ENCODE measurements at regions not wholly inside any gene's neighbourhood (a gene's known extent, or its start where the extent isn't known, plus 50 kb on each side); places are given as distances from the start of the nearest gene placed in this dataset.

GRCh38 chr18:55166260-55166598, 207.0 kb upstream of the CCDC68 start:
- no peak for DNase-seq

GRCh38 chr18:55163550-55163949, 204.3 kb upstream of the CCDC68 start:
- no peak for DNase-seq

GRCh38 chr18:55161916-55162315, 202.7 kb upstream of the CCDC68 start:
- no peak for DNase-seq

- DNase-seq = no peak
These were observed 199.8 kb upstream of the CCDC68 start for GRCh38 chr18:55159027-55159426.

- DNase-seq = no peak
These were observed 199.3 kb upstream of the CCDC68 start for GRCh38 chr18:55158570-55158969.

GRCh38 chr18:55153346-55153745, 194.1 kb upstream of the CCDC68 start:
- DNase-seq = no peak

- DNase-seq = no peak
These were observed 193.5 kb upstream of the CCDC68 start for GRCh38 chr18:55152801-55153200.

- no peak for DNase-seq
These were observed 190.7 kb upstream of the CCDC68 start for GRCh38 chr18:55149994-55150393.

- DNase-seq = no peak
These were observed 188.5 kb upstream of the CCDC68 start for GRCh38 chr18:55147791-55148190.

- no peak for DNase-seq
These were observed 185.1 kb upstream of the CCDC68 start for GRCh38 chr18:55144193-55144930.

GRCh38 chr18:55142410-55142809, 183.1 kb upstream of the CCDC68 start:
- DNase-seq = no peak

- DNase-seq = no peak
These were observed 182.1 kb upstream of the CCDC68 start for GRCh38 chr18:55141318-55141717.

- no peak for DNase-seq
These were observed 180.6 kb upstream of the CCDC68 start for GRCh38 chr18:55139836-55140235.

GRCh38 chr18:55139307-55139706, 180.0 kb upstream of the CCDC68 start:
- no peak for DNase-seq

- DNase-seq = no peak
These were observed 179.1 kb upstream of the CCDC68 start for GRCh38 chr18:55138401-55138800.

- DNase-seq = no peak
These were observed 178.3 kb upstream of the CCDC68 start for GRCh38 chr18:55137602-55138001.

- no peak for DNase-seq
These were observed 177.6 kb upstream of the CCDC68 start for GRCh38 chr18:55136864-55137263.

GRCh38 chr18:55136258-55136657, 177.0 kb upstream of the CCDC68 start:
- DNase-seq = no peak

GRCh38 chr18:55133378-55133777, 174.1 kb upstream of the CCDC68 start:
- no peak for DNase-seq

GRCh38 chr18:55128437-55128836, 169.2 kb upstream of the CCDC68 start:
- no peak for DNase-seq

GRCh38 chr18:55124078-55124763, 165.0 kb upstream of the CCDC68 start:
- DNase-seq = no peak

- no peak for DNase-seq
These were observed 164.1 kb upstream of the CCDC68 start for GRCh38 chr18:55123361-55123760.

- DNase-seq = no peak
These were observed 162.3 kb upstream of the CCDC68 start for GRCh38 chr18:55121397-55122170.

GRCh38 chr18:55120896-55121295, 161.6 kb upstream of the CCDC68 start:
- DNase-seq = no peak
